Heart left ventricle (tissue), 13 donors: ENCODE measurements at regions not wholly inside any gene's neighbourhood (a gene's known extent, or its start where the extent isn't known, plus 50 kb on each side); places are given as distances from the start of the nearest gene placed in this dataset.

ENCODE experiments used
- POLR2A ChIP-seq, 2 donors: fragments of 450-650 bp; IDR thresholded peaks; one replicate each; pipeline ENCODE4 v1.6.1; 2017; ENCODE audit warnings: antibody characterized with exemption in 2 of 2, mild to moderate bottlenecking in 2 of 2, moderate library complexity in 2 of 2
- TF ChIP-seq, protein P1 (sequence below), 12 donors: fragments of 200-600 bp; sonication (generic) in 4 of 12; IDR thresholded peaks; one replicate each; pipeline versions ENCODE4 v1.5.0 to v1.8.0; 2018 to 2022; ENCODE audit warnings: antibody characterized with exemption in 12 of 12, mild to moderate bottlenecking in 5 of 12
- donor health status: ischemic (EF 13 %, LVEDD 7.1; RV severe dilation, severe dysfunction).
- donor health status: DM: no; HTN: yes; CAD: no.
- donor health status: DM: no; HTN: no; CAD: no.
- donor health status: ischemic (EF 25% LVEDD 6.9; RV normal size, moderate dysfunction).
- donor health status: ischemic (EF 25% LVEDD 5.7; RV mildly dilated, moderate dysfunction).
- donor health status: ischemic (EF 35%, LVEDD 5.7; RV mildly dilated, moderate dysfunction).
- donor health status: nonischemic (EF 11% LVEDD 7.7; RV severe dilation, severe dysfunction).
- donor health status: DM: yes; HTN: yes; CAD: no.
- donor health status: PGD.
- donor health status: ischemic (EF 29% LVEDD 5.4; RV normal size, mild dysfunction).
- donor health status: nonischemic (EF 23%, LVEDD 6.1; RV moderate dilation, normal function).

DNA sequence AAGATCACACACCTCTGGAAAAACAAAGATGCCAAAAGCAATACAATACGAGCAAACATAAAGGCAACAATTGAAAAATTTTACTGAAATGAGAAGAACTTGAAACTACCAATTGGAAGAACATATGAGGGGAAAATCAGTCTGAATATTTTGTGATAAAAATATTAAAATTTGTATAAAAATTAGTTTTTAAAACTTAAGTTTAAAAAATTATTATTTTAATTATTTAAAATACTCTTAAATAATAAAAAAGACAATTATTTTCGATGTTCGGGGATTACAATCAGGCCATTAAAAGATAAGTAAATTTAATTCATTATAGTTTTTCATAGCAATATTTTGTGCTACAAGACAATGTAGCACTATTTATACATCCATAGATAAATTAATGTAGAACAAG, 1239.3 kb downstream of the AMY1C start:
- TF ChIP-seq, protein P1, sequence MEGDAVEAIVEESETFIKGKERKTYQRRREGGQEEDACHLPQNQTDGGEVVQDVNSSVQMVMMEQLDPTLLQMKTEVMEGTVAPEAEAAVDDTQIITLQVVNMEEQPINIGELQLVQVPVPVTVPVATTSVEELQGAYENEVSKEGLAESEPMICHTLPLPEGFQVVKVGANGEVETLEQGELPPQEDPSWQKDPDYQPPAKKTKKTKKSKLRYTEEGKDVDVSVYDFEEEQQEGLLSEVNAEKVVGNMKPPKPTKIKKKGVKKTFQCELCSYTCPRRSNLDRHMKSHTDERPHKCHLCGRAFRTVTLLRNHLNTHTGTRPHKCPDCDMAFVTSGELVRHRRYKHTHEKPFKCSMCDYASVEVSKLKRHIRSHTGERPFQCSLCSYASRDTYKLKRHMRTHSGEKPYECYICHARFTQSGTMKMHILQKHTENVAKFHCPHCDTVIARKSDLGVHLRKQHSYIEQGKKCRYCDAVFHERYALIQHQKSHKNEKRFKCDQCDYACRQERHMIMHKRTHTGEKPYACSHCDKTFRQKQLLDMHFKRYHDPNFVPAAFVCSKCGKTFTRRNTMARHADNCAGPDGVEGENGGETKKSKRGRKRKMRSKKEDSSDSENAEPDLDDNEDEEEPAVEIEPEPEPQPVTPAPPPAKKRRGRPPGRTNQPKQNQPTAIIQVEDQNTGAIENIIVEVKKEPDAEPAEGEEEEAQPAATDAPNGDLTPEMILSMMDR (IDR thresholded peaks at IDR 0.05): no peak
- TF ChIP-seq POLR2A (IDR thresholded peaks at IDR 0.05): no peak
